ENCODE measurements at regions not wholly inside any gene's neighbourhood (a gene's known extent, or its start where the extent isn't known, plus 50 kb on each side); places are given as distances from the start of the nearest gene placed in this dataset.

DNA sequence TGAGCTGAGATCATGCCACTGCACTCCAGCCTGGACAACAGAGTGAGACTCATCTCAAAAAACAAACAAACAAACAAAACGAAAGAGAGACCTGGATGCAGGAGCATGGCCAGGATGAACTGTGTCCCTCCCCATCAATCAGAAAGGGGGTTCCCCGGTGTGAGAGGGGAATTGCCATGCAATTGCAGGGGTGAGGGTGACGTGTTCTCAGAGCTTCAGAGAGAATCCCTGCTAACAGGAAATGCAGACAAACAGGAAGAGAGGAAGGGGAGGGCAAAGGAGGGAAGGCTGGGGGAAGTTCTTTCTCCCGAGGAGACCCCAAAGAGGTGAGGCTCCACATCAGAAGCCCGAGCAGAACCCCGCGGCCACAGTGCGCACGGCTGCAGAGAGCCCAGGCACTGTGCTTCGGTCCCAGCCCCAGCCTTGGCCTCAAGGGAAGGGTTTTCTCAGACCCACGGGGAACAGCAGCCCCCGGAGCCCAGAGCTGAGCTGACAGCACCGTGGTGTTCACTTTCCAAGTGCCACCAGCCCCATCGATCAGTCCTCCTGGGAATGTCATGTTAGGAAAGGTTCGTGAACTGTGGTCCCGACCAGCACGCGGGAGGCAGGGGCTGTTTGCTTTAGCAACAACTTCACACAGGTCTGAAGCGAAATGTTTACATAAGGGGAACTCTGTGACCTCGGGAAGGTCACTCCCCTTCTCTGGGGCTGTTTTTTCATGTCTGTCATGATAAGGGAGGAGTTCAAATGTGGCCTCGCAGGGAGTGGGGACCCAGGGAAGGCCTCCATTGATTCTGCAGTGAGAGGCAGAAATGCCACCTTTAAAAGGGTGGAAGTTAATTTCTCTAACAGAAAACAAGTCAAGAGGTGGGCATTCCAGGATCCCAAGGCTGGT, 108.0 kb upstream of the ANO1 start (continued):
- TF ChIP-seq, protein P1, sequence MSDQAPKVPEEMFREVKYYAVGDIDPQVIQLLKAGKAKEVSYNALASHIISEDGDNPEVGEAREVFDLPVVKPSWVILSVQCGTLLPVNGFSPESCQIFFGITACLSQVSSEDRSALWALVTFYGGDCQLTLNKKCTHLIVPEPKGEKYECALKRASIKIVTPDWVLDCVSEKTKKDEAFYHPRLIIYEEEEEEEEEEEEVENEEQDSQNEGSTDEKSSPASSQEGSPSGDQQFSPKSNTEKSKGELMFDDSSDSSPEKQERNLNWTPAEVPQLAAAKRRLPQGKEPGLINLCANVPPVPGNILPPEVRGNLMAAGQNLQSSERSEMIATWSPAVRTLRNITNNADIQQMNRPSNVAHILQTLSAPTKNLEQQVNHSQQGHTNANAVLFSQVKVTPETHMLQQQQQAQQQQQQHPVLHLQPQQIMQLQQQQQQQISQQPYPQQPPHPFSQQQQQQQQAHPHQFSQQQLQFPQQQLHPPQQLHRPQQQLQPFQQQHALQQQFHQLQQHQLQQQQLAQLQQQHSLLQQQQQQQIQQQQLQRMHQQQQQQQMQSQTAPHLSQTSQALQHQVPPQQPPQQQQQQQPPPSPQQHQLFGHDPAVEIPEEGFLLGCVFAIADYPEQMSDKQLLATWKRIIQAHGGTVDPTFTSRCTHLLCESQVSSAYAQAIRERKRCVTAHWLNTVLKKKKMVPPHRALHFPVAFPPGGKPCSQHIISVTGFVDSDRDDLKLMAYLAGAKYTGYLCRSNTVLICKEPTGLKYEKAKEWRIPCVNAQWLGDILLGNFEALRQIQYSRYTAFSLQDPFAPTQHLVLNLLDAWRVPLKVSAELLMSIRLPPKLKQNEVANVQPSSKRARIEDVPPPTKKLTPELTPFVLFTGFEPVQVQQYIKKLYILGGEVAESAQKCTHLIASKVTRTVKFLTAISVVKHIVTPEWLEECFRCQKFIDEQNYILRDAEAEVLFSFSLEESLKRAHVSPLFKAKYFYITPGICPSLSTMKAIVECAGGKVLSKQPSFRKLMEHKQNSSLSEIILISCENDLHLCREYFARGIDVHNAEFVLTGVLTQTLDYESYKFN (CRISPR knock-in tag; conservative IDR thresholded peaks at IDR 0.05), result peak; percentile 99
- TF ChIP-seq U2AF1 (optimal IDR thresholded peaks at IDR 0.05; ENCODE audit: low read depth, low read length) (no peak), MED8 (CRISPR knock-in tag; IDR thresholded peaks at IDR 0.05; ENCODE audit: insufficient replicate concordance) (no peak), ZNF263 (CRISPR knock-in tag; IDR thresholded peaks at IDR 0.05) (peak; percentile 79), ZFP62 (CRISPR knock-in tag; IDR thresholded peaks at IDR 0.05) (no peak), ZBTB38 (CRISPR knock-in tag; IDR thresholded peaks at IDR 0.05) (peak; percentile 48; the same call in 1 of the 2 replicates), ZNF225 (CRISPR knock-in tag; IDR thresholded peaks at IDR 0.05) (no peak; the same call in 1 of the 2 replicates), SRF (IDR thresholded peaks at IDR 0.05; ENCODE audit: low read depth, low read length) (no peak), JUN (CRISPR knock-in tag; IDR thresholded peaks at IDR 0.05) (no peak), TP53 (CRISPR knock-in tag; conservative IDR thresholded peaks at IDR 0.05) (peak; percentile 85; the same call in 1 of the 2 replicates), MZF1 (CRISPR knock-in tag; IDR thresholded peaks at IDR 0.05; ENCODE audit: borderline replicate concordance) (peak; percentile 41; the same call in 1 of the 2 replicates), ZNF337 (CRISPR knock-in tag; IDR thresholded peaks at IDR 0.05; ENCODE audit: borderline replicate concordance, low read depth) (no peak), TBX2 (CRISPR knock-in tag; IDR thresholded peaks at IDR 0.05; ENCODE audit: borderline replicate concordance) (peak; percentile 100), KDM4B (CRISPR knock-in tag; IDR thresholded peaks at IDR 0.05) (peak; percentile 98), MTF1 (CRISPR knock-in tag; IDR thresholded peaks at IDR 0.05) (no peak)
- TF ChIP-seq, protein P2, sequence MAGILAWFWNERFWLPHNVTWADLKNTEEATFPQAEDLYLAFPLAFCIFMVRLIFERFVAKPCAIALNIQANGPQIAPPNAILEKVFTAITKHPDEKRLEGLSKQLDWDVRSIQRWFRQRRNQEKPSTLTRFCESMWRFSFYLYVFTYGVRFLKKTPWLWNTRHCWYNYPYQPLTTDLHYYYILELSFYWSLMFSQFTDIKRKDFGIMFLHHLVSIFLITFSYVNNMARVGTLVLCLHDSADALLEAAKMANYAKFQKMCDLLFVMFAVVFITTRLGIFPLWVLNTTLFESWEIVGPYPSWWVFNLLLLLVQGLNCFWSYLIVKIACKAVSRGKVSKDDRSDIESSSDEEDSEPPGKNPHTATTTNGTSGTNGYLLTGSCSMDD (CRISPR knock-in tag; IDR thresholded peaks at IDR 0.05), result no peak

Measured in HepG2 (cell line).